MM.1S (cell line): ENCODE measurements at regions not wholly inside any gene's neighbourhood (a gene's known extent, or its start where the extent isn't known, plus 50 kb on each side); places are given as distances from the start of the nearest gene placed in this dataset.

Source experiments
- DNase-seq: peaks from one replicate; pipeline ENCODE4 v3.0.0-alpha.2; 2015
- H2AFZ ChIP-seq: fragments of 300-600 bp; sonication (generic); 2 replicates; pipeline ENCODE4 v1.6.0; 2016; ENCODE audit warnings: antibody characterized with exemption, low read length
- H3F3A ChIP-seq: fragments of 300-600 bp; sonication (generic); 2 replicates; pipeline ENCODE4 v1.6.1; 2016; ENCODE audit warnings: mild to moderate bottlenecking, antibody characterized with exemption, low read length, moderate library complexity, mixed read lengths; ENCODE audit not compliant: insufficient read depth
- H3K27ac ChIP-seq: fragments of 300-600 bp; sonication (generic); 2 replicates; pipeline ENCODE4 v1.5.1; 2016; ENCODE audit warnings: mild to moderate bottlenecking, low read length
- H3K27me3 ChIP-seq: fragments of 300-600 bp; sonication (generic); replicated peaks from 2 replicates; pipeline ENCODE4 v1.6.0; 2016; ENCODE audit warnings: low read length; ENCODE audit not compliant: insufficient read depth
- H3K36me3 ChIP-seq: fragments of 300-600 bp; sonication (generic); replicated peaks from 2 replicates; pipeline ENCODE4 v1.6.1; 2016; ENCODE audit warnings: mild to moderate bottlenecking, low read length, mixed read lengths; ENCODE audit not compliant: insufficient read depth
- H3K4me1 ChIP-seq: fragments of 300-600 bp; sonication (generic); 2 replicates; pipeline ENCODE4 v1.6.1; 2016; ENCODE audit warnings: low read length, mixed read lengths
- H3K4me2 ChIP-seq: fragments of 300-600 bp; sonication (generic); 2 replicates; pipeline ENCODE4 v1.6.0; 2016; ENCODE audit warnings: low read depth, low read length
- H3K4me3 ChIP-seq: fragments of 300-600 bp; sonication (generic); 2 replicates; pipeline ENCODE4 v1.5.1; 2016; ENCODE audit warnings: low read length, mixed read lengths
- H3K79me2 ChIP-seq: fragments of 300-600 bp; sonication (generic); 2 replicates; pipeline ENCODE4 v1.6.1; 2016; ENCODE audit warnings: mixed run types, low read length, mixed read lengths
- H3K9ac ChIP-seq: fragments of 300-600 bp; sonication (generic); 2 replicates; pipeline ENCODE4 v1.6.1; 2016; ENCODE audit warnings: low read length, mixed read lengths
- H3K9me2 ChIP-seq: fragments of 300-600 bp; sonication (generic); replicated peaks from 2 replicates; pipeline ENCODE4 v1.6.1; 2016; ENCODE audit warnings: mild to moderate bottlenecking, low read length, mixed read lengths; ENCODE audit not compliant: insufficient read depth
- H3K9me3 ChIP-seq: fragments of 300-600 bp; sonication (generic); replicated peaks from 2 replicates; pipeline ENCODE4 v1.6.1; 2016; ENCODE audit warnings: mild to moderate bottlenecking, low read length, mixed read lengths; ENCODE audit not compliant: insufficient read depth
- H4K20me1 ChIP-seq: fragments of 300-600 bp; sonication (generic); 2 replicates; pipeline ENCODE4 v1.6.1; 2016; ENCODE audit warnings: mild to moderate bottlenecking, low read length, moderate library complexity, mixed read lengths; ENCODE audit not compliant: insufficient read depth
- CTCF ChIP-seq: fragments of 300-600 bp; sonication (generic); IDR thresholded peaks from 2 replicates; pipeline ENCODE4 v1.5.1; 2016; ENCODE audit warnings: antibody characterized with exemption, low read length, mixed read lengths
- EZH2 ChIP-seq: fragments of 300-600 bp; sonication (generic); optimal IDR thresholded peaks from 2 replicates; pipeline ENCODE3; 2017; ENCODE audit warnings: low read depth, mild to moderate bottlenecking, antibody characterized with exemption, low read length, mixed read lengths
- EZH2phosphoT487 ChIP-seq: fragments of 300-600 bp; sonication (generic); IDR thresholded peaks from 2 replicates; pipeline ENCODE4 v1.6.1; 2018; ENCODE audit warnings: antibody characterized with exemption, low read length

- H2AFZ ChIP-seq = no peak overlapping the region
- H3K9ac ChIP-seq = no peak overlapping the region
- no peaks in the 10 kb centered on the region for H3K79me2 ChIP-seq
- no peaks in the 10 kb centered on the region for H3K27me3 ChIP-seq
- no peaks in the 10 kb centered on the region for H3K9me2 ChIP-seq
- no peaks in the 10 kb centered on the region for H3F3A ChIP-seq
- no peak for TF ChIP-seq EZH2phosphoT487
- no peak for TF ChIP-seq CTCF
- TF ChIP-seq EZH2 = no peak
- no peaks in the 10 kb centered on the region for H3K9me3 ChIP-seq
- H3K4me1 ChIP-seq = no peaks in the 10 kb centered on the region
- no peak for DNase-seq
- H3K27ac ChIP-seq = no peak overlapping the region
- H3K4me3 ChIP-seq = no peak overlapping the region
- H4K20me1 ChIP-seq = no peaks in the 10 kb centered on the region
- H3K4me2 ChIP-seq = no peak overlapping the region
- no peaks in the 10 kb centered on the region for H3K36me3 ChIP-seq
These were observed 2041.2 kb upstream of the PIK3C3 start for GRCh38 chr18:39913672-39914366.

- H3K9me2 ChIP-seq = no peaks in the 10 kb centered on the region
- no peaks in the 10 kb centered on the region for H3K27me3 ChIP-seq
- no peaks in the 10 kb centered on the region for H3K79me2 ChIP-seq
- H3F3A ChIP-seq = no peaks in the 10 kb centered on the region
- no peaks in the 10 kb centered on the region for H3K9me3 ChIP-seq
- DNase-seq = no peak
- no peak overlapping the region for H3K27ac ChIP-seq
- no peaks in the 10 kb centered on the region for H3K4me1 ChIP-seq
- no peaks in the 10 kb centered on the region for H4K20me1 ChIP-seq
- TF ChIP-seq EZH2phosphoT487 = no peak
- TF ChIP-seq CTCF = no peak
- no peak for TF ChIP-seq EZH2
- H3K4me2 ChIP-seq = no peak overlapping the region
- H3K4me3 ChIP-seq = no peak overlapping the region
- H3K9ac ChIP-seq = no peak overlapping the region
- H2AFZ ChIP-seq = no peak overlapping the region
- H3K36me3 ChIP-seq = no peaks in the 10 kb centered on the region
These were observed 2043.3 kb upstream of the PIK3C3 start for GRCh38 chr18:39911716-39912115.

DNA sequence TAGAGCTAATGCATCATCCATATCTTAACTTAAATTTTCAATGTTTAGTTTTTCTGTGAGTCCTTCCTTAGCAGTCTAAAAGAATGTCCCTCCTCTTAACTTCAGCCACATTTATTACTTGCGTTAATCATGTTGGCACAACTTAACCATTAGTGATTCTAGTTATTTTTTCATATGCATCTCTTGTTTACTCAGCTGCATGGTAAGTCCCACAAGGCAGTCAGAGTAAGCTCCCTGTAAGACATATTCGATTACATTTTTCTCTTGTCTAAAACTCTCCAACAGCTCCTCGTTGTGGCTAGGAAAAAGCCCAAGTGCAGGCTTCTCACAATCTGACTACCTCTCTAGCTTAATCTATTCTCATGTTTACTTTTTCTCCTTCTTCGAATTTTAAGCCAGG lies 2045.3 kb upstream of the PIK3C3 start:
- Histone ChIP-seq H3K9me2 (no peaks in the 10 kb centered on the region), H3F3A (no peaks in the 10 kb centered on the region), H3K4me1 (no peaks in the 10 kb centered on the region), H4K20me1 (no peaks in the 10 kb centered on the region), H3K9ac (no peak overlapping the region), H2AFZ (no peak overlapping the region), H3K79me2 (no peaks in the 10 kb centered on the region), H3K9me3 (no peaks in the 10 kb centered on the region), H3K27me3 (no peaks in the 10 kb centered on the region), H3K27ac (no peak overlapping the region), H3K4me3 (no peak overlapping the region), H3K36me3 (no peaks in the 10 kb centered on the region), H3K4me2 (no peak overlapping the region)
- no peak for TF ChIP-seq EZH2phosphoT487
- no peak for DNase-seq

DNA sequence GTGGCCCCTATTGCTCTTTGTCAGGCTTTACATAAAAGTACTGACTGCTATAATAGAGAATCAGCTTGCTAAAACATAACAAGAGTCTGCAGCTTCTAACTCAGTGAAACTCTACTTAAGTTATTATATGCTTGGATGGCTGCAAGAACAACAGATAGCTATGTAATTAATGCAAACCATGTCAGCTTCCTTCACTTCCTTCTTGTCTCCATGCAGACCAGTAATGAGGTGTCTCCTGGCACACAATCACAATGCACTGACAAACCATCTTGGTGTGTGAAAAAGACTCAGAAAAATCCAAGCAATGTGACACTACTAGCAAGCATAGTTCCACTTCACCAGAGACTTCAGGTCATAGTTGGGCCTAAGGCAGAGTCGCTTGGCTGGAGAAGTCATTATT lies 2068.9 kb upstream of the PIK3C3 start:
- DNase-seq = no peak
- Histone ChIP-seq H3K27ac (no peak overlapping the region), H3K4me2 (no peak overlapping the region)

More for the DNA sequence above, 2068.9 kb upstream of the PIK3C3 start:
- TF ChIP-seq EZH2phosphoT487 (no peak), EZH2 (no peak)
- no peaks in the 10 kb centered on the region for H3K27me3 ChIP-seq
- no peaks in the 10 kb centered on the region for H3K79me2 ChIP-seq
- H3K9me3 ChIP-seq = no peaks in the 10 kb centered on the region
- no peaks in the 10 kb centered on the region for H3K9me2 ChIP-seq
- H3F3A ChIP-seq = no peaks in the 10 kb centered on the region
- no peak overlapping the region for H3K9ac ChIP-seq
- H4K20me1 ChIP-seq = no peaks in the 10 kb centered on the region
- no peak overlapping the region for H3K4me3 ChIP-seq
- no peaks in the 10 kb centered on the region for H3K4me1 ChIP-seq
- no peaks in the 10 kb centered on the region for H3K36me3 ChIP-seq
- no peak overlapping the region for H2AFZ ChIP-seq
